ENCODE measurements at regions not wholly inside any gene's neighbourhood (a gene's known extent, or its start where the extent isn't known, plus 50 kb on each side); places are given as distances from the start of the nearest gene placed in this dataset.

DNA sequence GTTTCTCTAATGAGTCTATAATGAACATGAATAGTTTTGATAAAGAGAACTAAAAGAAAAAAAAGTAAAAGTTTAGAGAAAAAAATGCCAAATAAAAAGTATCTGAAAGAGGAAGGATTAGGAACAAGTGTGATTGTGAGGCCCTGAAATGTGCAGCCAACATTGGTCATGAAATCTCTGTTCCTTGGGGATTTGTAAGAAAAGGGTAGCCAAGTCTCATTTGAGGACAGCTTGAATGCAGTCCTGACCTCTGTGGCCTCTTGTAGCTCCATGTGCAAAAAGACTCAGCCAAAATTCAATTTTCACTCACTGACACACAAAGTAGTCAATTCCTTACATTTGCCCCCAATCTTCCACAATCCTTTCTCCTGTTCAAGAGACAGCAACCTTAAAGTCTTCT, 167.9 kb downstream of the KLF12 start:
- ChIA-PET CTCF (interaction anchor here (0.7 kb wide), 1 partner anchor 164 kb away, joined by 8 read pairs; no protein-coding TSS in a partner anchor), POLR2A (ENCODE audit: low non-redundant PET) (no interaction called here)
- TF ChIP-seq, protein P1, sequence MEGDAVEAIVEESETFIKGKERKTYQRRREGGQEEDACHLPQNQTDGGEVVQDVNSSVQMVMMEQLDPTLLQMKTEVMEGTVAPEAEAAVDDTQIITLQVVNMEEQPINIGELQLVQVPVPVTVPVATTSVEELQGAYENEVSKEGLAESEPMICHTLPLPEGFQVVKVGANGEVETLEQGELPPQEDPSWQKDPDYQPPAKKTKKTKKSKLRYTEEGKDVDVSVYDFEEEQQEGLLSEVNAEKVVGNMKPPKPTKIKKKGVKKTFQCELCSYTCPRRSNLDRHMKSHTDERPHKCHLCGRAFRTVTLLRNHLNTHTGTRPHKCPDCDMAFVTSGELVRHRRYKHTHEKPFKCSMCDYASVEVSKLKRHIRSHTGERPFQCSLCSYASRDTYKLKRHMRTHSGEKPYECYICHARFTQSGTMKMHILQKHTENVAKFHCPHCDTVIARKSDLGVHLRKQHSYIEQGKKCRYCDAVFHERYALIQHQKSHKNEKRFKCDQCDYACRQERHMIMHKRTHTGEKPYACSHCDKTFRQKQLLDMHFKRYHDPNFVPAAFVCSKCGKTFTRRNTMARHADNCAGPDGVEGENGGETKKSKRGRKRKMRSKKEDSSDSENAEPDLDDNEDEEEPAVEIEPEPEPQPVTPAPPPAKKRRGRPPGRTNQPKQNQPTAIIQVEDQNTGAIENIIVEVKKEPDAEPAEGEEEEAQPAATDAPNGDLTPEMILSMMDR (conservative IDR thresholded peaks at IDR 0.05; ENCODE audit: low read depth) = no peak
- DNase-seq (ENCODE audit: low spot score) = no peak
- H3K27ac ChIP-seq = no peak overlapping the region

DNA sequence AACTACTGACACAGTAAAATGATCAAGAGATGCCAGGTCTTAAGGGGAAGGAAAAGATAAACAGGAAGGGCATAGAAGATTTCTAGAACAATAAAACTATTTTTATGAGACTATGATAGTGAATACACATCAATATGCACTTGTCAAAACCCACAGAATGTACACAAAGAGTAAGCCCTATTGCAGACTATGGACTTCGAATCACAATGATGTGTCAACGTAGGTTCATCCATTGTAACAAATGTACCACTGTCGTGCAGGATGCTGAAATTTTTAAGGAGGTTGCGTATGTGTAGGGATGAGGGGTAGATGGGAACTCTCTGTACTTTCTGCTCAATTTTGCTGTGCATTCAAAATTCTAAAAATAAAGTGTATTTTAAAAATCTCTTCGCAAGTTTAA, 171.9 kb downstream of the KLF12 start:
- no peak overlapping the region for H3K27ac ChIP-seq
- ChIA-PET CTCF (no interaction called here), POLR2A (ENCODE audit: low non-redundant PET) (no interaction called here)
- TF ChIP-seq, protein P1 (conservative IDR thresholded peaks at IDR 0.05; ENCODE audit: low read depth) = no peak
- DNase-seq (ENCODE audit: low spot score) = no peak

DNA sequence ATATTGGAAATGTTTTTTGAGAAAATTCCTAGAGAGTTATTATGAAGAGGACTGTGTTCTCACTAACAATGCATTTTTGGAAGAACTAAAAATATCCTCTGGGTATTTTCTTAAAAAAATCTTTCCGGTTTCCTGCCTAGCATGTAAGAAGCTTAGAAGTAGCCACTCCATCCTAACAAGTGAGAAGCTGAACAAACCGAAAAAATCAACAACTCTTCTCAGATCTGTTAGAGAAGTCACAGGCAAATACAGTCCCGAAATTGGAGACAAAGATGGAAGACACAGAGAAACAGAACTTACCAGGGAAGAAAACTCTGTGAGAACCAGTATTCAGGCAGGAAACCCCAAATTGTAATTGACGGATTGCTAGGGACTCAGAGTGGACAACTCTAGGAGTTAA, 173.0 kb downstream of the KLF12 start:
- TF ChIP-seq, protein P1 (conservative IDR thresholded peaks at IDR 0.05; ENCODE audit: low read depth) = no peak
- CTCF ChIA-PET = no interaction called here
- no peak overlapping the region for H3K27ac ChIP-seq
- DNase-seq (ENCODE audit: low spot score) = no peak
- POLR2A ChIA-PET (ENCODE audit: low non-redundant PET) = no interaction called here

DNA sequence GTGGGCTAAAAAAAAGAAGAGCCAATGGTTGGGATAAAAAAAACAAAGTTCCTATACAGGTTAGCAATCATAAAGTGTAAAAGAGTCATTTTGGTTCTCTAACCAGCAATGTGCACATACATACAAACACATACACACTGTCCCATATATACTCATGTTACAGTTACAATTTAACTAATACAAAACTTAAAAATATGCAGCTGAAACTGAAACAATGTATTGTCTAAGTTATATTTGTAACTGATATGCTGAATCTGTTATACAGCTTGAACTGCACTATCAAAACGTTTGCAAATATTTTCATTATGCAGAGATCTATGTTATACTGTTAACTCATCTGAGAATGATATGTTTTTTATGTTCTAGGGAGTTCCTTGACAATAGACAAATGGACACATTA, 173.7 kb downstream of the KLF12 start:
- no peak for DNase-seq (ENCODE audit: low spot score)
- ChIA-PET CTCF (no interaction called here), POLR2A (ENCODE audit: low non-redundant PET) (no interaction called here)
- no peak overlapping the region for H3K27ac ChIP-seq
- TF ChIP-seq, protein P1 (conservative IDR thresholded peaks at IDR 0.05; ENCODE audit: low read depth) = no peak

DNA sequence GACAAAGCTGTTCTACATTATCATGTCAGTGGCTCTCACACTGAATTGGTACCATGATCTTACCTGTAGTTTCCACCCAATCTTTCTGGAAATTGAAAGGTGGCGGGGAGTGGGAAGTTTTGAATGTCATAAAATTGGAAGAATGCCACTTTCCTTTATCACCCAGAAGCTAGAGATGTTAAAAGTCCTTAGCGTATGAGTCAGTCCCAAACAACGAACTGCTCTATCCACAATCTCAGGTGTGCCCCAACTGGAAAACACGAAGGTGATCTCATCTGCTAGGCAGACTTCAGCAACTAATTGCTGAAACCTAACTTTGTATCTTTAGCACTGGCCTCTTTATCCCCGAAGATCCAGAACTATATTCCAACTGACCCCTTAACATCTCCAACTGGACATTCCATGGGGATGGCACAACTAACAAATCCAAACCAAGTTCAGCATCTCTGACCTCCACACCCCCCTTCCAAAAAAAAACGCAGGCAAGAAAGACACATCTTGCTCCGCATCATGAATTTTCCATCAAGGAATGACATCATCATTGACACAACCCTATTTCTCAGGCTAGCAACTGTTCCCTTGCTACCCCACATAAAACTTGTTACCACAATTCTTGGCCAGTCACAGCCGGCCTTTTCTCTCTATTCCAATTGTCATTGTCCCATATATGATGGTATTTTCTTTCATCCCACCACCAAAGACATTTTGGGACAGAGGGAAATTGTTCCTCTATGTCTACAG, 175.4 kb downstream of the KLF12 start:
- peak; percentile 67 for DNase-seq (ENCODE audit: low spot score)
- H3K27ac ChIP-seq = no peak overlapping the region
- CTCF ChIA-PET = no interaction called here
- TF ChIP-seq, protein P1 (conservative IDR thresholded peaks at IDR 0.05; ENCODE audit: low read depth) = no peak
- POLR2A ChIA-PET (ENCODE audit: low non-redundant PET) = no interaction called here

DNA sequence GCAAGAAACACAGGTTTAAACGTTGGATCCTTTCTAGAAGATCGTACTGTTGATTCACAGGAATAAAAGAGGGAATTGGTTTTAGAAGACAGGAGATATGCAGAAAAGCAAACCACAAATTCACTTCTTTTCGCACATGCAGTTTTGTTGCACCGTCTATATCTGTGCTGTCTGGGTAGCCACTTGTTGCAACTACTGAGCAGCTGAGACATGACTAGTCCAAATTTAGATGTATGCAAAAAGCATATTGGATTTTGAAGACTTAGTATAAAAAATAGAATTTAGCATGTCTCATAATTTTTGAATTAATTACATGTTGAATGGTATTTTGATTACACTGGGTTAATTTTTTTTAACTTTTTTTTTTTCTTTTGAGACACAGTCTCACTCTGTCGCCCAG, 176.3 kb downstream of the KLF12 start:
- TF ChIP-seq, protein P1 (conservative IDR thresholded peaks at IDR 0.05; ENCODE audit: low read depth) = no peak
- CTCF ChIA-PET = no interaction called here
- DNase-seq (ENCODE audit: low spot score) = no peak
- POLR2A ChIA-PET (ENCODE audit: low non-redundant PET) = no interaction called here
- H3K27ac ChIP-seq = no peak overlapping the region

Data from RWPE1 (cell line).